H54 (cell line): ENCODE measurements at regions not wholly inside any gene's neighbourhood (a gene's known extent, or its start where the extent isn't known, plus 50 kb on each side); places are given as distances from the start of the nearest gene placed in this dataset.
"Not testable (repeated sequence)": the region's sequence is repeated elsewhere in the genome, so short reads cannot be mapped to it uniquely, and the experiment has no call there.

Source experiments
- DNase-seq: peaks from one replicate; pipeline ENCODE4 v3.0.0; 2011; ENCODE audit warnings: low spot score, mixed read lengths; ENCODE audit not compliant: insufficient read length
- FAIRE-seq: peaks from 3 replicates; lab custom pipeline; 2011; peaks lifted over from hg19 to GRCh38; lab: Jason Lieb, UNC
- POLR2A ChIP-seq: IDR thresholded peaks from 2 replicates; pipeline ENCODE4 v1.6.1; 2011; ENCODE audit warnings: low read depth, mild to moderate bottlenecking, low read length

DNA sequence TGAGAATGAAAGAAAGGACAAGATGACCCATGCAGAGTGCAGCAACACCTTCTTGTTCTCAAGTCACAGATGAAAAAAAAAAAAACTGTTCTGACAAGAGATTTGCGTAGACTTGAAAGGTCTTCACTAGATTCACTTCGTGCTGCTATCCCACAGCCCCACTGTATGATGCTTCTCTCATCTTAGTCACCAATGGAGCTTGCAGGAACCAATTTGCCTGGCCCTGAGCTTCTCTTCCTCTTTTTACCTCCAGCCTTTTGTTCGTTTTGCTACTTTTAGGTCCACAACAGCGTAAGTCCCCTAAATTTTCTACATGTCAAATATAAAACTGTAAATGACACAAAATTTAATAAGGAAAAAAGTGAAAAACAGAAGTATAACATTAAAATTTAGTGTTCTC, 107.9 kb upstream of the NAP1L1 start:
- FAIRE-seq, result no peak
- TF ChIP-seq POLR2A, result no peak
- no peak for DNase-seq

- FAIRE-seq, result no peak
These were observed 105.8 kb upstream of the NAP1L1 start for GRCh38 chr12:76190299-76190698.

DNA sequence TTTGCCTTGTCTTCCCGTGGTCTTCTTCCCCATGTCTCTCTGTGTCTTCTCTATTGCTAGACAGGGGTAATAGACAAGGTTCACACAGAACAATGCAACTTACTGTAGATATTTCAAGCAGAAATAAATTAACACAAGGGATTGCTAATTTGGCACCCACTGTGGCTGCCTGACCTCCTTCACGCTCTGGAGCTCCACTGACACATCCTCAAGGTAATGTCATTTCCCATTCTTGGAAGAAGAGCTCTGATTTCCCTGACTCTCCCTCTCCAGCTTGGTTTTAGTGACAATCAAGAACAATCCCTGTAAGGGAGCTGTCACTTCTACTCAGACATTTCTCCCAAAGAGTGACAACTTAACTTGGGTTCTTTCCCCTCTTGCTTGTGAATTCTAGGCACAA, 105.4 kb upstream of the NAP1L1 start:
- TF ChIP-seq POLR2A, result no peak
- DNase-seq (no peak), FAIRE-seq (no peak)

More at GRCh38 chr12:76190299-76190698, 105.8 kb upstream of the NAP1L1 start:
- no peak for TF ChIP-seq POLR2A
- DNase-seq, result no peak

DNA sequence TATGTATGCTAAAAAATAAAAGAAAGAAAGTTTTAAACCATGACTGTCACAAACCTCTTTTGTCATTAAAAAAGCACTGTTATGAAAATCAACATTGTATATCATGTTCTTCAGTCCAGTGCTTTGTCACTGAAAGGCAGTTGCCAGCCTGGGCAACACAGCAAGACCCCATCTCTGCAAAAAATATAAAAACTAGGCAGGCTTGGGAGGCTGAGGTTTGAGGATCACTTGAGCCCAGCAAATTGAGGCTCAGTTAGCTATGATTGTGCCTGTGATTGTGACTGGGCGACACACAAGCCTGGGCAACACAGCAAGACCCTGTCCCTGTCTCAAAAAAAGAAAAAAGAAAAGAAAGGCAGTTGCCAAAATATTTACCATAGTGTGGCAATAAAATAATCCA, 102.7 kb upstream of the NAP1L1 start:
- no peak for DNase-seq
- FAIRE-seq, result no peak
- no peak for TF ChIP-seq POLR2A

GRCh38 chr12:76186131-76186906, 101.8 kb upstream of the NAP1L1 start:
- DNase-seq (no peak), FAIRE-seq (no peak)
- no peak for TF ChIP-seq POLR2A

GRCh38 chr12:76183459-76184186, 99.1 kb upstream of the NAP1L1 start:
- DNase-seq, result peak; percentile 47
- no peak for TF ChIP-seq POLR2A
- FAIRE-seq, result peak; percentile 92

- no peak for DNase-seq
These were observed 96.2 kb upstream of the NAP1L1 start for GRCh38 chr12:76180401-76181277.

DNA sequence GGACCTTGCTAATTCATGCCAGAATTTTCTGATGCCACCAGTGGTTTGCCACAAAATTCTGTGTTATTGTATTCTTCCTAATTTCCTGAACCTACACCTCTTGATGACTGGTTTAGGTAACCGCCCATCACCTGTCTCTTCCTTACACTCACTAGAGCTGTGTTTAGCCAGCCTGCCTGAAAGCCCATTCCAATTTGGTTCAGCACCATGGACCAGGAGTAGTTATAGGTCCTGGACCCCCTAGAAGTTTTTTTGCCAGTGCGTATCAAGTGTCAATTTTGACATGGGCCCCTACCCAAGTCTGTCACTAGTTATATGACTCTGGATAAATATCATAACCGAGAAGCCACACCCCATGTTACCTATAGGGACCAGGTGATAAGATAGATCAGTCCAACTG, 94.0 kb upstream of the NAP1L1 start:
- no peak for TF ChIP-seq POLR2A
- FAIRE-seq (no peak), DNase-seq (no peak)

More at GRCh38 chr12:76180401-76181277, 96.2 kb upstream of the NAP1L1 start:
- FAIRE-seq, result no peak
- TF ChIP-seq POLR2A, result no peak

GRCh38 chr12:76177821-76178220, 93.3 kb upstream of the NAP1L1 start:
- TF ChIP-seq POLR2A, result no peak
- DNase-seq, result no peak
- FAIRE-seq, result no peak

DNA sequence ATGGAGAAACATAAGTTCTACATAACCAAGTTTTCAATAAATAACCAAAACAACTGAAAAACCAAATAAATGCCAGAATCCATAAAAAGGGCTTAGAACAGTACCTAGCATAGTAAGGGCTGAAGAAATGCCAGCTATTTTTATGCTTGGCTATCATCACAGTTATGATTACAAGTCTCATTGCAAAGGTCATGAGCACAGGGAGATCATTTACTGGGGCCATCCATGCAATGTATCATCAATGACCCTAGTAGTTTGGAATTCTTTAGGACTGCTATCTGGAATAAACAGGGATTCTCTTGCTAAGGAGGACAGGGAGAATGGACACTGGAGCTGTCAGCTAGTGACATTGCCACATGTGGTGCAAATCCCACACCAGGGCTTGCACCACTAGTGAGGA, 92.5 kb upstream of the NAP1L1 start:
- no peak for FAIRE-seq
- TF ChIP-seq POLR2A, result no peak
- DNase-seq, result no peak

GRCh38 chr12:76175946-76176345, 91.5 kb upstream of the NAP1L1 start:
- not testable (repeated sequence) for DNase-seq, FAIRE-seq

GRCh38 chr12:76173756-76174155, 89.3 kb upstream of the NAP1L1 start:
- no peak for FAIRE-seq

GRCh38 chr12:76158518-76159321, 74.2 kb upstream of the NAP1L1 start:
- peak; percentile 52 for DNase-seq
- TF ChIP-seq POLR2A, result no peak
- peak; percentile 98 for FAIRE-seq

More at GRCh38 chr12:76173756-76174155, 89.3 kb upstream of the NAP1L1 start:
- TF ChIP-seq POLR2A, result no peak
- no peak for DNase-seq

- no peak for FAIRE-seq
- no peak for TF ChIP-seq POLR2A
These were observed 72.2 kb upstream of the NAP1L1 start for GRCh38 chr12:76156726-76157125.

More at GRCh38 chr12:76156726-76157125, 72.2 kb upstream of the NAP1L1 start:
- DNase-seq, result no peak
